H1 (cell line): ENCODE measurements at regions not wholly inside any gene's neighbourhood (a gene's known extent, or its start where the extent isn't known, plus 50 kb on each side); places are given as distances from the start of the nearest gene placed in this dataset.

Experiments used
- CTBP2 ChIP-seq: IDR thresholded peaks from 2 replicates; pipeline ENCODE4 v1.7.0; 2011; ENCODE audit warnings: borderline replicate concordance, mild to moderate bottlenecking, moderate library complexity, mixed read lengths, low read length; ENCODE audit not compliant: insufficient read depth, insufficient read length
- HDAC2 ChIP-seq, 2 experiments: fragments of 300-600 bp in 1 of 2; sonication (generic) in 1 of 2; IDR thresholded peaks; 2 replicates each; pipeline ENCODE4 v1.6.1; 2011 to 2012; ENCODE audit warnings: low read depth in 2 of 2, low read length in 2 of 2, mild to moderate bottlenecking in 2 of 2, moderate library complexity in 2 of 2, borderline replicate concordance in 1 of 2, inconsistent platforms in 1 of 2
- JUN ChIP-seq: IDR thresholded peaks from 2 replicates; pipeline ENCODE4 v1.6.1; 2011; ENCODE audit warnings: low read depth, mild to moderate bottlenecking, improper control_type of control experiment, low read length
- POU5F1 ChIP-seq: IDR thresholded peaks from 2 replicates; pipeline ENCODE4 v1.6.1; 2011; ENCODE audit warnings: low read depth, mild to moderate bottlenecking, low read length, moderate library complexity
- SAP30 ChIP-seq: fragments of 300-600 bp; sonication (generic); IDR thresholded peaks from 2 replicates; pipeline ENCODE4 v1.7.1; 2012; ENCODE audit warnings: low read length, moderate library complexity, mild to moderate bottlenecking, inconsistent platforms; ENCODE audit not compliant: insufficient read depth, insufficient replicate concordance
- TEAD4 ChIP-seq: IDR thresholded peaks from 2 replicates; pipeline ENCODE4 v1.6.1; 2012; ENCODE audit warnings: low read depth, low read length, inconsistent platforms, mixed read lengths

DNA sequence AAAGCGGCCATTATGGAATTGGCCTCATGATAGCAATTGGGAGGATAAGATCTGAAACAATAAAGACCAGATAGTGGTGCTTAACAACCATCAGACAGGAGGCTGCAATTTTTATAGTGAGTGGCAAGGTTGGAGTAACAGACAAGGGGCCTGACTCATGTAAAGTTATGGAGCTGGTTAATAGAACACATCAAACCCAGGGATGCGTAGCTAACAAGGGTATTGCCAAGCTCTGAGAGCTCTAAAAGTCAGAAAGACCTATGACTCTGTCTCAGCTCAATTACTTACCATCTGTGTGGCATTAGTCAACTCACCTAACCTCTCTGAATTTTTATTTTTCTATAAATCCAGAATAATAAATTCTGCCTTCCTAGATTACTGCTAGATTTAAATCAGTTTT lies 1731.5 kb upstream of the FLRT2 start (continued):
- TF ChIP-seq HDAC2 (IDR thresholded peaks at IDR 0.05; ENCODE audit: borderline replicate concordance in 1 of 2, low read depth in 2 of 2, low read length in 2 of 2) (no peak), JUN (no peak), CTBP2 (no peak), SAP30 (no peak), TEAD4 (no peak), POU5F1 (no peak)
